ENCODE measurements at regions not wholly inside any gene's neighbourhood (a gene's known extent, or its start where the extent isn't known, plus 50 kb on each side); places are given as distances from the start of the nearest gene placed in this dataset.

- Histone ChIP-seq H3K4me3 (ENCODE audit: low read depth in 1 of 3, low read length in 3 of 3) (no peak overlapping the region), H3K4me1 (ENCODE audit: control insufficient read depth in 4 of 4, insufficient read depth in 4 of 4, low read length in 3 of 4) (no peaks in the 10 kb centered on the region), H3K27me3 (ENCODE audit: control insufficient read depth in 4 of 4, insufficient read depth in 4 of 4, low read length in 3 of 4) (no peaks in the 10 kb centered on the region), H3K9ac (ENCODE audit: low read depth in 1 of 2, low read length in 2 of 2) (no peak overlapping the region), H3K27ac (ENCODE audit: low read depth in 1 of 2, low read length in 2 of 2) (no peak overlapping the region), H3K9me3 (ENCODE audit: control insufficient read depth in 4 of 4, low read length in 3 of 4) (no peaks in the 10 kb centered on the region), H3K36me3 (ENCODE audit: control insufficient read depth in 4 of 4, insufficient read depth in 3 of 4, low read depth in 1 of 4, low read length in 3 of 4) (no peaks in the 10 kb centered on the region)
- no peak for TF ChIP-seq RAD21 (IDR thresholded peaks at IDR 0.05)
- no peak for TF ChIP-seq YY1 (IDR thresholded peaks at IDR 0.05)
- TF ChIP-seq JUND (IDR thresholded peaks at IDR 0.05) = no peak
- no peak for TF ChIP-seq SP1 (IDR thresholded peaks at IDR 0.05)
- TF ChIP-seq HNF4G (IDR thresholded peaks at IDR 0.05) = no peak
- TF ChIP-seq FOXA2 (IDR thresholded peaks at IDR 0.05) = no peak
- no peak for TF ChIP-seq EGR1 (IDR thresholded peaks at IDR 0.05; ENCODE audit: low read depth in 2 of 2)
- no peak for TF ChIP-seq REST (IDR thresholded peaks at IDR 0.05)
- TF ChIP-seq ZBTB33 (IDR thresholded peaks at IDR 0.05) = no peak
- no peak for TF ChIP-seq ATF3 (IDR thresholded peaks at IDR 0.05)
- TF ChIP-seq NR2F2 (IDR thresholded peaks at IDR 0.05) = no peak
- TF ChIP-seq GABPA (IDR thresholded peaks at IDR 0.05 in 1 of 2, conservative IDR thresholded peaks at IDR 0.05 in 1 of 2) = no peak
- TF ChIP-seq FOXA1 (IDR thresholded peaks at IDR 0.05) = no peak
- no peak for TF ChIP-seq TAF1 (conservative IDR thresholded peaks at IDR 0.05)
- no peak for TF ChIP-seq MAX (IDR thresholded peaks at IDR 0.05)
- no peak for TF ChIP-seq HNF4A (conservative IDR thresholded peaks at IDR 0.05)
- TF ChIP-seq RXRA (IDR thresholded peaks at IDR 0.05) = no peak
- DNase-seq (ENCODE audit: low spot score) = no peak
- 82% methylated on average over 4 of the region's 4 CpGs for WGBS
Observed at GRCh38 chr1:201622353-201622752, 83.4 kb downstream of the NAV1 start.

- Histone ChIP-seq H3K36me3 (ENCODE audit: control insufficient read depth in 4 of 4, insufficient read depth in 3 of 4, low read depth in 1 of 4, low read length in 3 of 4) (no peaks in the 10 kb centered on the region), H3K4me1 (ENCODE audit: control insufficient read depth in 4 of 4, insufficient read depth in 4 of 4, low read length in 3 of 4) (no peaks in the 10 kb centered on the region), H3K9me3 (ENCODE audit: control insufficient read depth in 4 of 4, low read length in 3 of 4) (no peaks in the 10 kb centered on the region), H3K9ac (ENCODE audit: low read depth in 1 of 2, low read length in 2 of 2) (no peak overlapping the region), H3K27ac (ENCODE audit: low read depth in 1 of 2, low read length in 2 of 2) (no peak overlapping the region), H3K4me3 (ENCODE audit: low read depth in 1 of 3, low read length in 3 of 3) (no peak overlapping the region), H3K27me3 (ENCODE audit: control insufficient read depth in 4 of 4, insufficient read depth in 4 of 4, low read length in 3 of 4) (no peaks in the 10 kb centered on the region)
- 93% methylated on average over 15 of the region's 15 CpGs for WGBS
- no peak for DNase-seq (ENCODE audit: low spot score)
- TF ChIP-seq NR2F2 (IDR thresholded peaks at IDR 0.05) (no peak), SP1 (IDR thresholded peaks at IDR 0.05) (no peak), ATF3 (IDR thresholded peaks at IDR 0.05) (no peak), MAX (IDR thresholded peaks at IDR 0.05) (no peak), FOXA2 (IDR thresholded peaks at IDR 0.05) (no peak), RAD21 (IDR thresholded peaks at IDR 0.05) (no peak), REST (IDR thresholded peaks at IDR 0.05) (no peak), ZBTB33 (IDR thresholded peaks at IDR 0.05) (no peak), RXRA (IDR thresholded peaks at IDR 0.05) (no peak), FOXA1 (IDR thresholded peaks at IDR 0.05) (no peak), YY1 (IDR thresholded peaks at IDR 0.05) (no peak), CTCF (IDR thresholded peaks at IDR 0.05; ENCODE audit: low read depth, low read length, missing input control) (no peak)
Observed at GRCh38 chr1:201622824-201623223, 83.9 kb downstream of the NAV1 start.

All from liver (tissue), 8 donors.